Naive thymus-derived CD4-positive, alpha-beta T cell (primary cell): ENCODE measurements at regions not wholly inside any gene's neighbourhood (a gene's known extent, or its start where the extent isn't known, plus 50 kb on each side); places are given as distances from the start of the nearest gene placed in this dataset.
"Not testable (repeated sequence)": the region's sequence is repeated elsewhere in the genome, so short reads cannot be mapped to it uniquely, and the experiment has no call there.

Experiments
- ATAC-seq: fragments of 150-1000 bp; cut with Tn5 transposase; 2 replicates; pipeline ENCODE4 v1.10.0; 2021; ENCODE audit warnings: mild to moderate bottlenecking, moderate library complexity
- CTCF ChIA-PET: fragments of 350-600 bp; sonication (Branson Sonifier 250); formaldehyde crosslinking; loops from one replicate; lab custom pipeline; 2021; ENCODE audit warnings: antibody characterized with exemption; lab: Charles Lee
- POLR2A ChIA-PET: fragments of 350-600 bp; sonication (Branson Sonifier 250); formaldehyde crosslinking; loops from one replicate; lab custom pipeline; 2021; ENCODE audit warnings: antibody characterized with exemption, inconsistent platforms; lab: Charles Lee
- DNase-seq, 9 donors: peaks; one replicate each; pipeline versions ENCODE4 v3.0.0 to v3.0.0-alpha.2; 2020 to 2022; ENCODE audit warnings: mixed read lengths in 1 of 9
- H3K27ac ChIP-seq: one replicate; pipeline ENCODE4 v1.7.0; 2013; ENCODE audit warnings: mild to moderate bottlenecking, low read depth, low read length, moderate library complexity
- H3K27me3 ChIP-seq, 2 donors: one replicate each; pipeline ENCODE4 v1.7.0; 2013; ENCODE audit warnings: low read length in 2 of 2, mild to moderate bottlenecking in 2 of 2, moderate library complexity in 2 of 2; ENCODE audit not compliant: control insufficient read depth in 2 of 2, insufficient read depth in 2 of 2
- H3K36me3 ChIP-seq, 3 experiments: 1 replicate in 2 of 3; 2 replicates in 1 of 3; pipeline ENCODE4 v1.7.0; 2013; ENCODE audit warnings: low read length in 3 of 3, mild to moderate bottlenecking in 3 of 3, moderate library complexity in 1 of 3; ENCODE audit not compliant: insufficient read depth in 3 of 3, control insufficient read depth in 2 of 3
- H3K4me1 ChIP-seq, 2 donors: one replicate each; pipeline ENCODE4 v1.7.0; 2013; ENCODE audit warnings: low read length in 2 of 2, mild to moderate bottlenecking in 2 of 2, moderate library complexity in 1 of 2; ENCODE audit not compliant: control insufficient read depth in 2 of 2, insufficient read depth in 2 of 2
- H3K4me3 ChIP-seq: 2 replicates; pipeline ENCODE4 v1.7.0; 2013; ENCODE audit warnings: mild to moderate bottlenecking, low read length
- H3K9me3 ChIP-seq, 3 experiments: 1 replicate in 2 of 3; 2 replicates in 1 of 3; pipeline ENCODE4 v1.7.0; 2013; ENCODE audit warnings: low read length in 3 of 3; ENCODE audit not compliant: control insufficient read depth in 2 of 3
- H3K27ac Mint-ChIP-seq, 9 donors: one replicate each; pipeline ENCODE4 v1.8.0; 2020 to 2022; ENCODE audit warnings: mixed read lengths in 9 of 9, mild to moderate bottlenecking in 8 of 9, moderate library complexity in 5 of 9, inconsistent platforms in 2 of 9
- H3K27me3 Mint-ChIP-seq, 5 donors: one replicate each; pipeline ENCODE4 v1.8.0; 2021 to 2022; ENCODE audit warnings: mixed read lengths in 5 of 5, mild to moderate bottlenecking in 1 of 5
- H3K36me3 Mint-ChIP-seq, 5 donors: one replicate each; pipeline ENCODE4 v1.8.0; 2020 to 2022; ENCODE audit warnings: mixed read lengths in 5 of 5, mild to moderate bottlenecking in 3 of 5, inconsistent platforms in 1 of 5
- H3K4me1 Mint-ChIP-seq, 7 donors: one replicate each; pipeline ENCODE4 v1.8.0; 2020 to 2022; ENCODE audit warnings: mixed read lengths in 7 of 7, mild to moderate bottlenecking in 3 of 7, inconsistent platforms in 1 of 7
- H3K4me3 Mint-ChIP-seq, 10 donors: one replicate each; pipeline ENCODE4 v1.8.0; 2020 to 2022; ENCODE audit warnings: mild to moderate bottlenecking in 10 of 10, mixed read lengths in 10 of 10, moderate library complexity in 6 of 10, inconsistent platforms in 2 of 10
- H3K9me3 Mint-ChIP-seq, 11 donors: one replicate each; pipeline ENCODE4 v1.8.0; 2020 to 2022; ENCODE audit warnings: mixed read lengths in 11 of 11, mild to moderate bottlenecking in 4 of 11, inconsistent platforms in 1 of 11, moderate library complexity in 1 of 11
- intact Hi-C, 2 donors: fragments of 100-400 bp; cut with micrococcal nuclease; formaldehyde crosslinking; loops; one replicate each; pipeline ENCODE4 v1.15.1; 2023

GRCh38 chr4:26248647-26249046 lies 72.2 kb upstream of the RBPJ start:
- no peak overlapping the region for H3K27ac Mint-ChIP-seq
- H3K27me3 ChIP-seq, result no peaks in the 10 kb centered on the region
- no peak overlapping the region for H3K27ac ChIP-seq
- no peaks in the 10 kb centered on the region for H3K36me3 Mint-ChIP-seq
- ChIA-PET POLR2A (no interaction called here), CTCF (no interaction called here)
- DNase-seq (no peak), ATAC-seq (no peak)
- peaks cover 0 to 4% (median 0%) of the 10 kb centered on the region in 7 donors for H3K4me1 Mint-ChIP-seq
- intact Hi-C loops, result no loop called here
- H3K9me3 ChIP-seq, result no peaks in the 10 kb centered on the region
- H3K27me3 Mint-ChIP-seq, result peaks cover 0 to 5% (median 0%) of the 10 kb centered on the region in 5 donors
- H3K4me3 ChIP-seq, result no peak overlapping the region
- no peaks in the 10 kb centered on the region for H3K36me3 ChIP-seq
- H3K4me3 Mint-ChIP-seq, result no peak overlapping the region
- H3K9me3 Mint-ChIP-seq, result peaks cover 0 to 1% (median 0%) of the 10 kb centered on the region in 11 donors
- no peaks in the 10 kb centered on the region for H3K4me1 ChIP-seq

DNA sequence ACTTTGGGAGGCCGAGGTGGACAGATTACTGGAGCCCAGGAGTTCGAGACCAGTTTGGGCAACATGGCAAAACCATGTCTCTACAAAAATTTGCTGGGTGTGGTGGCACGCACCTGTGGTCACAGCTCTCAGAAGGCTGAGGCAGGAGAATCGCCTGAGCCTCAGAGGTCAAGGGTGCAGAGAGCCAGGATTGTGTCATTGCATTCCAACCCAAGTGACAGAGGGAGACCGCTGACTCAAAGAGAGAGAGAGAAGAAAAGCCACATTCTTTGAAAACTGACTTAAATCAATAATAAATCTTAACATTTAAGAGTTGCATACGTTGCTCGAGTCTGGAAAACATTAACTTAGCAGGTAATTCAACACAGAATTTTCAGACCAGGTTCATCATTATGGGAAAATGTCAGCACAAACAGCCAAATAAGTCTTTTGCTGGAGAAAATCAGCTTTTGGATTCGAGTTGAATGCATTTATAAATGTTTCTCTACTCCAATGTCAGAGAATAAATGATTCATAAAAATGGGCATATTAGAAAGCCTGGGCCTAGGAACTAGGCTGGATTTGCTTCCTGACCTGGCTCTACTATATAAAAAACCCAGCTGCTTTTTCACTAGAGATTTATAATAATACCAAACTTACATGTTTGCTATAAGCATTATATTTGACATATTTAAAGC lies 68.3 kb upstream of the RBPJ start:
- Histone ChIP-seq H3K27ac (no peak overlapping the region), H3K4me1 (no peaks in the 10 kb centered on the region), H3K9me3 (no peaks in the 10 kb centered on the region), H3K27me3 (no peaks in the 10 kb centered on the region), H3K36me3 (no peaks in the 10 kb centered on the region), H3K4me3 (no peak overlapping the region)
- intact Hi-C loops, result no loop called here
- ATAC-seq (no peak), DNase-seq (no peak)
- no peak overlapping the region for H3K4me3 Mint-ChIP-seq
- peaks cover 0 to 2% (median 0%) of the 10 kb centered on the region in 11 donors for H3K9me3 Mint-ChIP-seq
- H3K36me3 Mint-ChIP-seq, result no peaks in the 10 kb centered on the region
- no peak overlapping the region for H3K27ac Mint-ChIP-seq
- POLR2A ChIA-PET, result no interaction called here
- CTCF ChIA-PET, result interaction anchor here (0.6 kb wide), 1 partner anchor 78 kb away, joined by 3 read pairs; no protein-coding TSS in a partner anchor
- peaks cover 0 to 3% (median 0%) of the 10 kb centered on the region in 5 donors for H3K27me3 Mint-ChIP-seq
- H3K4me1 Mint-ChIP-seq, result peaks cover 0 to 6% (median 0%) of the 10 kb centered on the region in 7 donors

- peaks cover 0 to 3% (median 0%) of the 10 kb centered on the region in 5 donors for H3K27me3 Mint-ChIP-seq
- no peak for ATAC-seq
- no peak overlapping the region for H3K27ac ChIP-seq
- no peaks in the 10 kb centered on the region for H3K9me3 ChIP-seq
- peaks cover 0 to 2% (median 0%) of the 10 kb centered on the region in 11 donors for H3K9me3 Mint-ChIP-seq
- H3K4me3 ChIP-seq, result no peak overlapping the region
- intact Hi-C loops, result no loop called here
- H3K36me3 ChIP-seq, result no peaks in the 10 kb centered on the region
- POLR2A ChIA-PET, result no interaction called here
- H3K27ac Mint-ChIP-seq, result no peak overlapping the region
- no peaks in the 10 kb centered on the region for H3K4me1 ChIP-seq
- no peaks in the 10 kb centered on the region for H3K36me3 Mint-ChIP-seq
- DNase-seq, result no peak
- H3K27me3 ChIP-seq, result no peaks in the 10 kb centered on the region
- CTCF ChIA-PET, result no interaction called here
- H3K4me3 Mint-ChIP-seq, result no peak overlapping the region
- H3K4me1 Mint-ChIP-seq, result peaks cover 0 to 6% (median 0%) of the 10 kb centered on the region in 7 donors
Measured at GRCh38 chr4:26253968-26254367, 66.8 kb upstream of the RBPJ start.

GRCh38 chr4:26255989-26256388 lies 64.8 kb upstream of the RBPJ start:
- H3K9me3 Mint-ChIP-seq, result peaks cover 0 to 5% (median 2%) of the 10 kb centered on the region in 11 donors
- Histone ChIP-seq H3K4me1 (no peaks in the 10 kb centered on the region), H3K9me3 (no peaks in the 10 kb centered on the region), H3K4me3 (no peak overlapping the region), H3K27ac (no peak overlapping the region), H3K36me3 (no peaks in the 10 kb centered on the region), H3K27me3 (no peaks in the 10 kb centered on the region)
- H3K27me3 Mint-ChIP-seq, result peaks cover 0 to 3% (median 0%) of the 10 kb centered on the region in 5 donors
- peaks cover 0 to 6% (median 0%) of the 10 kb centered on the region in 7 donors for H3K4me1 Mint-ChIP-seq
- DNase-seq (no peak), ATAC-seq (no peak)
- ChIA-PET POLR2A (no interaction called here), CTCF (no interaction called here)
- intact Hi-C loops, result loop anchor here in 1 of 2 donors (5.0 kb wide), 1 partner anchor 61 kb away; no protein-coding TSS in a partner anchor
- H3K27ac Mint-ChIP-seq, result no peak overlapping the region
- no peak overlapping the region for H3K4me3 Mint-ChIP-seq
- H3K36me3 Mint-ChIP-seq, result no peaks in the 10 kb centered on the region

DNA sequence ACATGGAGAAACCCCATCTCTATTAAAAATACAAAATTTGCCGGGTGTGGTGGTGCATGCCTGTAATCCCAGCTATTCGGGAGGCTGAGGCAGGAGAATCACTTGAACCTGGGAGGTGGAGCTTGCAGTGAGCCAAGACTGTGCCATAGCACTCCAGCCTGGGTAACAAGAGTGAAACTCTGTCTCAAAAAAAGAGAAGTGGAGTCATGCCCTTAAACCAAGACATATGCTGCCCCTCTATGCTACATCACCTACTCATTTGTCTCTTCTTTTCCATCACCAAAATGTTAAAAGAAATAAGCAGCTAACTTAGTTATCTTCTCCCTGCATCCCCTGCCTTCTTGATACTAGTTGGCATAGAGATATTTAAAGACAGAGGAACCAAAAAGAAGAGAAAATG lies 63.4 kb upstream of the RBPJ start:
- POLR2A ChIA-PET, CTCF ChIA-PET, H3K27me3 Mint-ChIP-seq, H3K4me3 Mint-ChIP-seq, H3K27ac Mint-ChIP-seq, ATAC-seq, DNase-seq, H3K4me1 ChIP-seq, H3K36me3 ChIP-seq, H3K36me3 Mint-ChIP-seq, H3K9me3 ChIP-seq, H3K27me3 ChIP-seq, H3K4me1 Mint-ChIP-seq, H3K9me3 Mint-ChIP-seq, H3K27ac ChIP-seq, H3K4me3 ChIP-seq: not testable (repeated sequence)
- intact Hi-C loops, result loop anchor here in 1 of 2 donors (5.0 kb wide), 1 partner anchor 60 kb away; no protein-coding TSS in a partner anchor

DNA sequence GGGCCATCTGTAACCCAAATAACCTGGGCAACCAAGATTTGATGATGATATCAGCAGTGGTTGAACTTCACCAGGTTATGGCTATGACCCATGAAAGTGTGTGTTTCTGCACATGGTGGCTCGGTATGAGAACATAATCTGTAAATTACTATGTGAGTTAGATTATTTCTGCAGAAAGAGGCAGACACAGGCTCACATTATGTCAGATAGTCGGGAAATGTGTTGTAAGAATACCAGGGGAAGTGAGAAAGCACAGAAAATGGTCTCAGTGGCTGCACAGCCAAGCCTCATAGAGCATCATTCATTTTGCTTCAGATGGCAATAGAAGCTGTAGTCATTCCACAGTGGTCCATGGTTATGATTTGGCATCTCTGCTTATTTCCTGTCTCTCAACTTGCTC lies 63.0 kb upstream of the RBPJ start:
- Mint-ChIP-seq H3K27ac (no peak overlapping the region), H3K4me3 (no peak overlapping the region), H3K27me3 (peaks cover 0 to 11% (median 0%) of the 10 kb centered on the region in 5 donors), H3K4me1 (peaks cover 0 to 2% (median 0%) of the 10 kb centered on the region in 7 donors), H3K36me3 (peaks cover 0 to 4% (median 0%) of the 10 kb centered on the region in 5 donors), H3K9me3 (peaks cover 0 to 5% (median 2%) of the 10 kb centered on the region in 11 donors)
- intact Hi-C loops, result loop anchor here in 1 of 2 donors (5.0 kb wide), 1 partner anchor 59 kb away; no protein-coding TSS in a partner anchor
- Histone ChIP-seq H3K4me1 (no peaks in the 10 kb centered on the region), H3K36me3 (no peaks in the 10 kb centered on the region), H3K4me3 (no peak overlapping the region), H3K27me3 (no peaks in the 10 kb centered on the region), H3K9me3 (no peaks in the 10 kb centered on the region), H3K27ac (no peak overlapping the region)
- ChIA-PET POLR2A (no interaction called here), CTCF (no interaction called here)
- ATAC-seq, result peak; percentile 50
- no peak for DNase-seq

DNA sequence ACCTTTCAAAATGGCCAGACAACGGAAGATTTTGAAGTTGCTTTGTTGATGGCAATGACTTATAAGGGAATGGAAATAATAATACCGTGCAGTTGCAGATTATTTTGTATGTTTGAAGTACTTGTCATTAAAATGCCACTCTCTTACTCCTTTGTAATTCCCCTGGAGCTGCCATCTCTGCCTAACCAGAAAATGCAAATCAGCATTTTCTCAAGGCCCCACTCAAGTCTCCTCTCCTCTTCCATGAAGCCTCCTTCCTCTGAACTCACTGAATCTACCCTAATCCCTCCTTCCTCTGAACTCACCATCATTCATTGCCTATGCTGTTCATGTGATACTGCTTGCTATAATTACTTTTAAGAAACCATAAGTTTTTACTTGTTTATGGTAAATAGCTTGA lies 60.2 kb upstream of the RBPJ start:
- no peak overlapping the region for H3K4me3 Mint-ChIP-seq
- no peak for ATAC-seq
- no peaks in the 10 kb centered on the region for H3K36me3 ChIP-seq
- H3K27ac ChIP-seq, result no peak overlapping the region
- H3K4me1 Mint-ChIP-seq, result peaks cover 0 to 2% (median 0%) of the 10 kb centered on the region in 7 donors
- H3K27me3 Mint-ChIP-seq, result peaks cover 0 to 11% (median 7%) of the 10 kb centered on the region in 5 donors
- H3K9me3 Mint-ChIP-seq, result peaks cover 0 to 8% (median 2%) of the 10 kb centered on the region in 11 donors
- H3K4me3 ChIP-seq, result no peak overlapping the region
- H3K27me3 ChIP-seq, result no peaks in the 10 kb centered on the region
- no peaks in the 10 kb centered on the region for H3K9me3 ChIP-seq
- ChIA-PET POLR2A (no interaction called here), CTCF (no interaction called here)
- H3K36me3 Mint-ChIP-seq, result peaks cover 0 to 6% (median 0%) of the 10 kb centered on the region in 5 donors
- H3K4me1 ChIP-seq, result no peaks in the 10 kb centered on the region
- intact Hi-C loops, result no loop called here
- DNase-seq, result no peak
- no peak overlapping the region for H3K27ac Mint-ChIP-seq
